ENCODE measurements at regions not wholly inside any gene's neighbourhood (a gene's known extent, or its start where the extent isn't known, plus 50 kb on each side); places are given as distances from the start of the nearest gene placed in this dataset.
"Not testable (repeated sequence)": the region's sequence is repeated elsewhere in the genome, so short reads cannot be mapped to it uniquely, and the experiment has no call there.

- DNase-seq: no peak
These were observed 56.7 kb upstream of the PPP1R12A start for GRCh38 chr12:79991586-79991985.

GRCh38 chr12:79990509-79991338 is 55.8 kb upstream of the PPP1R12A start:
- DNase-seq: not testable (repeated sequence)

- DNase-seq: peak in 1 of 3 donors; percentile 51
These were observed 53.5 kb upstream of the PPP1R12A start for GRCh38 chr12:79988368-79988767.

- DNase-seq: no peak
These were observed 52.8 kb upstream of the PPP1R12A start for GRCh38 chr12:79987731-79988130.
